ENCODE measurements at regions not wholly inside any gene's neighbourhood (a gene's known extent, or its start where the extent isn't known, plus 50 kb on each side); places are given as distances from the start of the nearest gene placed in this dataset.

GRCh38 chr6:33863723-33864440, 60.1 kb upstream of the MLN start:
- DNase-seq (ENCODE audit: low read depth), result no peak

- DNase-seq (ENCODE audit: low read depth), result no peak
Observed at GRCh38 chr6:33863084-33863483, 59.3 kb upstream of the MLN start.

GRCh38 chr6:33862536-33862935, 58.7 kb upstream of the MLN start:
- DNase-seq (ENCODE audit: low read depth), result no peak

GRCh38 chr6:33861722-33862121, 57.9 kb upstream of the MLN start:
- no peak for DNase-seq (ENCODE audit: low read depth)

- peak; percentile 39 for DNase-seq (ENCODE audit: low read depth)
Observed at GRCh38 chr6:33860706-33861474, 57.1 kb upstream of the MLN start.

GRCh38 chr6:33860006-33860405, 56.2 kb upstream of the MLN start:
- no peak for DNase-seq (ENCODE audit: low read depth)

- no peak for DNase-seq (ENCODE audit: low read depth)
Observed at GRCh38 chr6:33858804-33859505, 55.2 kb upstream of the MLN start.

- DNase-seq (ENCODE audit: low read depth), result no peak
Observed at GRCh38 chr6:33857932-33858475, 54.2 kb upstream of the MLN start.

GRCh38 chr6:33857093-33857931, 53.5 kb upstream of the MLN start:
- DNase-seq (ENCODE audit: low read depth), result no peak

- no peak for DNase-seq (ENCODE audit: low read depth)
Observed at GRCh38 chr6:33856655-33857054, 52.9 kb upstream of the MLN start.

- no peak for DNase-seq (ENCODE audit: low read depth)
Observed at GRCh38 chr6:33856031-33856590, 52.3 kb upstream of the MLN start.

GRCh38 chr6:33854572-33855030, 50.8 kb upstream of the MLN start:
- no peak for DNase-seq (ENCODE audit: low read depth)

GRCh38 chr6:33853736-33854135, 49.9 kb upstream of the MLN start:
- DNase-seq (ENCODE audit: low read depth), result no peak
